Panc1 (cell line): ENCODE measurements at regions not wholly inside any gene's neighbourhood (a gene's known extent, or its start where the extent isn't known, plus 50 kb on each side); places are given as distances from the start of the nearest gene placed in this dataset.

ENCODE experiments used
- ATAC-seq: fragments of 200-7000 bp; cut with Tn5 transposase; 2 replicates; pipeline ENCODE4 v1.9.1; 2020; ENCODE audit warnings: mild to moderate bottlenecking, moderate library complexity
- BruUV-seq: library from RNA; stranded (reverse); fragments of 400-500 nt; replicated peaks from 2 replicates; lab custom pipeline; 2021; lab: Mats Ljungman, UMichigan
- CTCF ChIA-PET: fragments of 300-600 bp; sonication (Branson Sonifier 250); formaldehyde crosslinking; loops from one replicate; lab custom pipeline; 2022; ENCODE audit warnings: antibody characterized with exemption; lab: Charles Lee
- POLR2A ChIA-PET: fragments of 300-600 bp; sonication (Branson Sonifier 250); formaldehyde crosslinking; loops from one replicate; lab custom pipeline; 2022; ENCODE audit warnings: antibody characterized with exemption; lab: Charles Lee
- DNase-seq: peaks from one replicate; pipeline ENCODE4 v3.0.0-alpha.2; 2010; ENCODE audit warnings: low read depth, low spot score
- H3K27ac ChIP-seq: 2 replicates; pipeline ENCODE4 v1.5.1; 2011; ENCODE audit warnings: mild to moderate bottlenecking, low read length, inconsistent platforms
- H3K27me3 ChIP-seq: fragments of 200-500 bp; sonication (Bioruptor generic); 2 replicates; pipeline ENCODE4 v1.6.0; 2014; ENCODE audit warnings: low read length, inconsistent platforms; ENCODE audit not compliant: control insufficient read depth, insufficient read depth
- H3K36me3 ChIP-seq: fragments of 200-500 bp; sonication (Bioruptor generic); 2 replicates; pipeline ENCODE4 v1.5.1; 2014; ENCODE audit warnings: inconsistent platforms, mild to moderate bottlenecking, low read length, moderate library complexity; ENCODE audit not compliant: control insufficient read depth, insufficient read depth
- H3K4me1 ChIP-seq: 2 replicates; pipeline ENCODE4 v1.5.1; 2011; ENCODE audit warnings: inconsistent platforms, mild to moderate bottlenecking, low read length, moderate library complexity; ENCODE audit not compliant: control insufficient read depth, insufficient read depth
- H3K4me3 ChIP-seq, 2 experiments: 2 replicates each; pipeline ENCODE4 v1.5.1; 2011 to 2012; ENCODE audit warnings: low read depth in 2 of 2, low read length in 2 of 2, mild to moderate bottlenecking in 2 of 2, inconsistent platforms in 1 of 2, moderate library complexity in 1 of 2
- H3K9me3 ChIP-seq: fragments of 200-500 bp; sonication (Bioruptor generic); 2 replicates; pipeline ENCODE4 v1.5.1; 2014; ENCODE audit warnings: low read depth, mild to moderate bottlenecking, inconsistent platforms, low read length, moderate library complexity; ENCODE audit not compliant: control insufficient read depth, insufficient read depth
- CTCF ChIP-seq: fragments of 450-650 bp; IDR thresholded peaks from 2 replicates; pipeline ENCODE4 v1.5.1; 2017; ENCODE audit warnings: mild to moderate bottlenecking
- POLR2AphosphoS5 ChIP-seq: IDR thresholded peaks from 2 replicates; pipeline ENCODE4 v1.6.1; 2012; ENCODE audit warnings: mild to moderate bottlenecking, low read depth, low read length, moderate library complexity
- SIN3A ChIP-seq: IDR thresholded peaks from 2 replicates; pipeline ENCODE4 v1.6.1; 2012; ENCODE audit warnings: low read depth, mild to moderate bottlenecking, low read length, moderate library complexity, borderline replicate concordance; ENCODE audit not compliant: insufficient read depth
- TCF7L2 ChIP-seq: IDR thresholded peaks from 2 replicates; pipeline ENCODE4 v1.6.1; 2011; ENCODE audit warnings: mild to moderate bottlenecking, low read depth, low read length, inconsistent platforms
- in situ Hi-C: cut with HindIII; loops from 2 replicates; pipeline ENCODE4 v1.10.0; 2016; ENCODE audit warnings: low sequenced_read_pairs, low pct_unique_long_range_greater_than_20kb
- intact Hi-C: fragments of 100-400 bp; cut with micrococcal nuclease; formaldehyde crosslinking; loops from one replicate; pipeline ENCODE4 v1.10.0; 2022; ENCODE audit not compliant: unreplicated experiment
- TF ChIP-seq, protein P1 (sequence below), 2 experiments: IDR thresholded peaks; 2 replicates each; pipeline ENCODE4 v1.6.1; 2011 to 2012; ENCODE audit warnings: low read depth in 2 of 2, control low read depth in 1 of 2, low read length in 1 of 2, mild to moderate bottlenecking in 1 of 2, moderate library complexity in 1 of 2; ENCODE audit not compliant: insufficient read depth in 1 of 2

DNA sequence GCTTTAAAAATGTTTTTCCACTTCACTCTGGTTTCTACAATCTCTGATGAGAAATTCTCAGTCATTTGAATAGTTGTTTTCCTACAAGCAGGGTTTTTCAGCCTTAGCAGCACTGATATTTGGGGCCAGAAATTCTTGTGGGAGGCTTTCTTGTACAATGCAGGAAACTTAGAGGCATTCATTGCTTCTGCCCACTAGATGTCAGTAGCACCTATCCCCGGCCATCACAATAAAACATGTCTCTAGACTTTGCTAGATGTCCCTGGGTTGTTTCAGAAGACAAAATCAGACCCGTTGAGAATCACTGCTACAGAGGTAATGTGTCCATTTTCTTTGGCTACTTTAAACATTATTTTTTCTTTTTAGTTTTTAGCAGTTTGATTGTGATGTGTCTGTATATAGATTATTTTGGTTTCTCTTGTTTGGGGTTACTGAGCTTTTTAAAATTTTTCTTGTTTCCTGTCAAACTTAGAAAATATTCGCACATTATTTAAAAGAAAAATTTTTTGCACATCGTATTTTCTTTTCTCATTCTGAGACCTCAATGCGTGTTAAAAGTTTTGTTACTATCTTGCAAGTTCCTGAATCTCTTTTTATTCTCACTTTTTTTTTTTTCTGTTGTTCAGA lies 60.8 kb upstream of the CCDC179 start:
- POLR2A ChIA-PET, result no interaction called here
- intact Hi-C loops, result no loop called here

GRCh38 chr11:22922672-22923071 lies 62.4 kb upstream of the CCDC179 start:
- no peaks in the 10 kb centered on the region for H3K36me3 ChIP-seq
- in situ Hi-C loops (no loop called here), intact Hi-C loops (no loop called here)
- no peak for TF ChIP-seq POLR2AphosphoS5
- no peak for TF ChIP-seq CTCF
- no peak for TF ChIP-seq SIN3A
- no peak for TF ChIP-seq TCF7L2
- TF ChIP-seq, protein P1, sequence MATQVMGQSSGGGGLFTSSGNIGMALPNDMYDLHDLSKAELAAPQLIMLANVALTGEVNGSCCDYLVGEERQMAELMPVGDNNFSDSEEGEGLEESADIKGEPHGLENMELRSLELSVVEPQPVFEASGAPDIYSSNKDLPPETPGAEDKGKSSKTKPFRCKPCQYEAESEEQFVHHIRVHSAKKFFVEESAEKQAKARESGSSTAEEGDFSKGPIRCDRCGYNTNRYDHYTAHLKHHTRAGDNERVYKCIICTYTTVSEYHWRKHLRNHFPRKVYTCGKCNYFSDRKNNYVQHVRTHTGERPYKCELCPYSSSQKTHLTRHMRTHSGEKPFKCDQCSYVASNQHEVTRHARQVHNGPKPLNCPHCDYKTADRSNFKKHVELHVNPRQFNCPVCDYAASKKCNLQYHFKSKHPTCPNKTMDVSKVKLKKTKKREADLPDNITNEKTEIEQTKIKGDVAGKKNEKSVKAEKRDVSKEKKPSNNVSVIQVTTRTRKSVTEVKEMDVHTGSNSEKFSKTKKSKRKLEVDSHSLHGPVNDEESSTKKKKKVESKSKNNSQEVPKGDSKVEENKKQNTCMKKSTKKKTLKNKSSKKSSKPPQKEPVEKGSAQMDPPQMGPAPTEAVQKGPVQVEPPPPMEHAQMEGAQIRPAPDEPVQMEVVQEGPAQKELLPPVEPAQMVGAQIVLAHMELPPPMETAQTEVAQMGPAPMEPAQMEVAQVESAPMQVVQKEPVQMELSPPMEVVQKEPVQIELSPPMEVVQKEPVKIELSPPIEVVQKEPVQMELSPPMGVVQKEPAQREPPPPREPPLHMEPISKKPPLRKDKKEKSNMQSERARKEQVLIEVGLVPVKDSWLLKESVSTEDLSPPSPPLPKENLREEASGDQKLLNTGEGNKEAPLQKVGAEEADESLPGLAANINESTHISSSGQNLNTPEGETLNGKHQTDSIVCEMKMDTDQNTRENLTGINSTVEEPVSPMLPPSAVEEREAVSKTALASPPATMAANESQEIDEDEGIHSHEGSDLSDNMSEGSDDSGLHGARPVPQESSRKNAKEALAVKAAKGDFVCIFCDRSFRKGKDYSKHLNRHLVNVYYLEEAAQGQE (IDR thresholded peaks at IDR 0.05; ENCODE audit: insufficient read depth in 1 of 2, low read depth in 2 of 2, low read length in 1 of 2), result no peak
- BruUV-seq, result no TSS peak
- H3K27me3 ChIP-seq, result no peaks in the 10 kb centered on the region
- H3K4me1 ChIP-seq, result no peaks in the 10 kb centered on the region
- no peak overlapping the region for H3K4me3 ChIP-seq
- H3K9me3 ChIP-seq, result no peaks in the 10 kb centered on the region
- ChIA-PET CTCF (interaction anchor here (0.7 kb wide), 1 partner anchor 1906 kb away, joined by 5 read pairs; no protein-coding TSS in a partner anchor), POLR2A (no interaction called here)
- ATAC-seq (no peak), DNase-seq (no peak)
- no peak overlapping the region for H3K27ac ChIP-seq

More for the DNA sequence above, 60.8 kb upstream of the CCDC179 start:
- no peaks in the 10 kb centered on the region for H3K9me3 ChIP-seq
- CTCF ChIA-PET, result no interaction called here
- no TSS peak for BruUV-seq
- TF ChIP-seq CTCF (peak; percentile 83), TCF7L2 (no peak)
- H3K27ac ChIP-seq, result no peak overlapping the region
- H3K4me1 ChIP-seq, result no peaks in the 10 kb centered on the region
- ATAC-seq (peak; percentile 72), DNase-seq (peak; percentile 32)
- no peaks in the 10 kb centered on the region for H3K36me3 ChIP-seq
- no peaks in the 10 kb centered on the region for H3K27me3 ChIP-seq
- in situ Hi-C loops, result no loop called here
- H3K4me3 ChIP-seq, result no peak overlapping the region
